ENCODE measurements at regions not wholly inside any gene's neighbourhood (a gene's known extent, or its start where the extent isn't known, plus 50 kb on each side); places are given as distances from the start of the nearest gene placed in this dataset.

DNA sequence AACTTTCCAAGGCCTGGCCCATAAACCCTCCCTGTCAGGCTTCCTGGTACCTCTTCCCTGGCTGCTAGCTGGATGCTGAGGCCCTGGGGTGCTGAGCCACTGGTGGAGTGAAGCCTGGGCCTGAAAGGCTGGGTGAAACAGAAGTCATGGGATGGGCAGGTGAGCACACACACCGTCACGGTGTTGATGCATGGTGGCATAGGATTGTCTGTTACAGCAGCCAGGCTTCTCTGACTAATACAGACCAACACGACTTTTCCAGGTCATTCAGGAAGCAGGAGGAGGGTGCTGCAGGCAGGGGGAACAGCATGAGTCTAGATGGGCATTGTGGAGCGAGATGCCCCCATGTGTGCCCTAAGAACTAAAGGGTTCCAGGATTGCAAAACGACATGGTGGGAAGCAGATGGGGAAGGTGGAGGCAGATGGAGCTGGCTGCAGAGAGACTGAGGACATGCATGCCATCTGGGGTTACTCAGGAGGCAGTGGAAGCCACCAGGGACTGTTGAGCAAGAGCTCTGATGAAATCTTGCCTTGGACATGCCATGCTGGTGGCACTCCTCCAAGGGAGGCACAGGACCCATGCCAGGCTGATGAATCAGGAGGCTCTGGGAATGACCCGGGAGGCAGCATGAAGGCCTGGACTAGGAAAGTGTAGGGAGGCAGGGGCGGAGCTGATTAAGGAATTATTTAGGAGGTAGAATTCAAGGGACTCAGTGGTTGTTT, 480.9 kb downstream of the TSN start:
- DNase-seq, result no peak

DNA sequence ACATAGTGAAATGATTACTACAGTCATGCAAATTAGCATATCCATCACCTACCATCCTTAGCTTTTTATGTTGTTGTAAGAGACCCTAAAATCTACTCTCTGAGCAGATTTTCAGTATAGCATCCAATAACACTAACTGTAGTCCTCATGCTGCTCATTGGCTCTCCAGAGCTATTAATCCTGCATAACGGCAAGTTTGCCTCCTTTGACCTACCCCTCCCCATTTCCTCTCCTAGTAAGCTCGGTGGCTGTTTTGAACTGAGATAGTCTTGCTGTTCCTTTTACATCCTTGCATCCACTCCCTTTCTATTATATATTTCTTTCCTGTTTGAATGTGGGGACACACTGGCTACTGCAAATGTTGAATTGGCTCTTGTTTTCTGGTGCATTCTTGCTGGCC, 481.5 kb downstream of the TSN start:
- no peak for DNase-seq

- no peak for DNase-seq
Measured at GRCh38 chr2:122237450-122237849, 482.0 kb downstream of the TSN start.

- DNase-seq, result no peak
Measured at GRCh38 chr2:122238006-122238559, 482.6 kb downstream of the TSN start.

DNA sequence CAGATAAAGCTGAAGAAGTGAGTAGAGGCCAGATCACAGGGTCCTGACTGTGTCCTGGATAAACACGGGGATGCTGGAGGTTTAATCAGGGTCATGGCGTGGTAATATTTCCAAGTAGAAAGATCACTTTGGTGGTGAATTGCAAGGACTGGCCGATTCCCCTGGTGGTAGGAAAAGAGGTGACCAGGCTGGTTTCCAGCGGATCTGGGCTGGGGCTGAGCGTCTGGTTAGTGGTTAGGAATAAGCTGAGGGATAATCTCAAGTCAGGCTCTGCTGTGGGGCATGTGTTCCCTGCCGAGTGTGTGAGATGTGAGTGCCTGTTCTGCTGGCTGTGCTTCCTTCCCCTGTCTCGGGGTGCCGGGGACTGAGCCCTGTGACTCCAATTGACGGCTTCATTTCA, 484.0 kb downstream of the TSN start:
- no peak for DNase-seq

DNA sequence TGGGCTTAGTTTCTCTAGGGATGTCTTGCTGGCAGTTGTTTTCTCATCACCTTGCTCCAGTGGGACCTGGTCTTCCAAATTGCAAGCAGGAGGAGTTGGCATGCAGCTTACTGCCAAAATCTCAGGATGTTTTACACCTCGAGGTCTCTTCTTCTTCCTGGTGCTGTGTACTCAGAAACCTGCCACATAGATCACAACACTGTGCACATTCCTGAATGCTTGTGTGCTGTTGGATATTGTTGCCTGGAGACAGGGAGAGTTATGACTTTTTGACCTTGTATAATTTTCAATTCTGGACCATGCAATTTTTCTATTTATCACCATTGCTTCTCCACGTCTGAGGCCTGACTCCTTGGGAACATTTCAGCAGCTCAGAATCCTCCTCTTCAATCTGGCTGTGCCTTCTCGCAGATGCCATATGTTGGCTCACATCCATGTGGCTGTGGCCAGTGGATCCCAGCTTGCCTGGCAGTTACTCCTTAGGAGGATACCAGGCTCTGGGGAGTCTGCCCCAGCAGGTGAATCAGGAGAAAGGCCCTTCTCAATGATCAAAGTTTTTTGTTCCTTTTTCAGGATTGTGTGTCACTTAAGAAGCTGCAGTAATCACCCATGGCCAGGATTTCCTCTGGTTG, 489.3 kb downstream of the TSN start:
- no peak for DNase-seq

GRCh38 chr2:122249673-122250072, 494.2 kb downstream of the TSN start:
- no peak for DNase-seq

- no peak for DNase-seq
Measured at GRCh38 chr2:122251158-122251557, 495.7 kb downstream of the TSN start.

DNA sequence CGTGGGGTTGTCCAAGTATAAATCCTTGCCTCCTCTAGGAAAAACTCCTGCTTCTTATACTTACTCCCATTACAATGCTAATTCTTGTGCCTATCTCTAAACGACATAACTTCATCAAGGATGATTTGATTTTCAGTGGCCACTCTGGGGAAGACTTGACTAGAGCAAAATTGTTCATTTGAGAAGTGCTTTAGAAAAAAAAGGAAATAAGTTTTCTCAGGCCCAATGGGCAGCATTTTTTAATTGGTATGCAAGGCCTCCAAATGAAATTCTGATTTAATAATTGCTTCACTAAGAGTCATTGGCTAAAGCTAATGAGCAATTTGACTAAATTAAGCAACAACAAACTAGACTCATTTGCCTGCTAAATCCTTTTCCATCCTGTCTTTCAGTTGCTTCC, 496.1 kb downstream of the TSN start:
- DNase-seq, result no peak

DNA sequence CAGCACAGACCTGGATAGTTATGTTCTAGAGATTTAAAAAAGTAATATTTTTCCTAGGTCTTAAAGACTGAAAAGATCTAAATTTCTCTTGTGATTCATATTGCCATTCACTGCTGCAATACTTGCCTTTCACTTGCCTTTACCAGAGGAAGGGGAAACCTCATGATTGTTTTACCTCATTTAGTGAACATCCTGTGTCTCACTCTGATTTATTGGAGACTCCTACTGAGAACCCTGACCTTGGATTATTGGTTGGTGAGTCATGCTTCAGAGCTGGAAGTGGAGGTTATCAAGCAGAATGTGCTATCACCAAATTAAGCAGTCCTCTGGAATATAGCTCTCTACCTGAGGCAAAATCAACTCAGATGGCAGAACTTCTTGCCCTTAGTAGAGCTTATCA, 500.5 kb downstream of the TSN start:
- no peak for DNase-seq

- no peak for DNase-seq
Measured at GRCh38 chr2:122261911-122262310, 506.5 kb downstream of the TSN start.

- no peak for DNase-seq
Measured at GRCh38 chr2:122263746-122264145, 508.3 kb downstream of the TSN start.

DNA sequence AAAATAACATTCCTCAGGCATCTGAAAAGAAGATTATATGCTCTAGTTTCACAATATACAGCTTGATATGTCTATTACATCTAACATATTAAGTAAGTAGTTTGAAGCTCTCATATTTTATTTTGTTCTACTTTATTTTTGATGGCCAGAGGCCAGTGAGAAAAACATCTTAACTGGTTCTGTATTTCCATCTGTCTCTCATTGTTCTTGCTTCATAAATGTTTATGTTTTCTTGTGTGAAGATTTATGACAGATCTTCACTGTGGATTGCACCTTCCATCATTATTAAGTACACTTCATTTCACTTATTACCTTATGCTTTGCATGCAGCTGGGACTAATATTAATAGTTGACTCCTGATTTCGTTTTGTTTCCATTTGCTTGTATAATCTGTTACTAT, 511.2 kb downstream of the TSN start:
- DNase-seq, result no peak

- no peak for DNase-seq
Measured at GRCh38 chr2:122267947-122268346, 512.5 kb downstream of the TSN start.

- DNase-seq, result no peak
Measured at GRCh38 chr2:122273785-122274419, 518.5 kb downstream of the TSN start.

GRCh38 chr2:122277956-122278355, 522.5 kb downstream of the TSN start:
- no peak for DNase-seq

GRCh38 chr2:122300758-122301157, 545.3 kb downstream of the TSN start:
- no peak for DNase-seq

GRCh38 chr2:122307763-122308162, 552.3 kb downstream of the TSN start:
- no peak for DNase-seq

- no peak for DNase-seq
Measured at GRCh38 chr2:122315306-122315705, 559.9 kb downstream of the TSN start.

GRCh38 chr2:122319539-122320132, 564.2 kb downstream of the TSN start:
- DNase-seq, result no peak

DNA sequence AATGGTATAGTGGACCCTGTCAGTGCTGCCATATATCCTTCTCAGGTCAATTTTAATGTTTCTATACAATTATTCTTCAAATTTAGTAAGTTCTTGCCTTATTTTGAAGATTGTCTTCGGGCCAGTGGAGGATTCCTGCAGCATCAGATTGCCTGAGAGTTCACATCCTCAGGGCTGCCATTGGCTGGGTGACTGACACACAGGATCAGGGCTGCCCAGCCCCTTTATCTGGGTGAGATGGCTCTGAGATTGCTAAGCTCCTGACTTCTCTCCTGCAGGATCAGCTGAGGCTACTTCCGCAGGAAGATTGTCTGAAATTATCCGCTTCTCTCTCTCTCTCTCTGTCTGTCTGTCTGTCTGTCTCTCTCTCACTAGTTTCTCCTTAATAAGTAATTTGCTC, 567.4 kb downstream of the TSN start:
- no peak for DNase-seq

- DNase-seq, result no peak
Measured at GRCh38 chr2:122323927-122324326, 568.5 kb downstream of the TSN start.

DNA sequence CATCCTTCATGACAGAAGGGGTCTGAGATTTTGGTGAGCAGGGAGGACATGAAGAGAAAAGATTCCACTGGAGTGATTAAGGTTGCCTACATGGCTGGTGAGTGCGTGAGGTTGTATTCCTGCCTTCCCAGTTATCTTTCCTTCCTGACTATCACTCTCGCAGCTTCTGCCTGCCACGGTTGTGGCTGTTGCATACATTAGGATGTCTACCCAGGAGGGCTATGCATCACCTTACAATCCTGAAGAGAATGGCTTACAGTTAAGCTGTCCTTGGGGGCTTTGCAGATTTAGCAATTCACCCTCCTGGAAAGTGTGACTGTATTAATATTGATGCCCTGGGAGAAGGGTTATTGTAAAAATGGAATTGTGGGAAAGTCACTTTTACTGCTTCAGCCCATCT, 571.0 kb downstream of the TSN start:
- no peak for DNase-seq

Measured in right kidney (tissue), 1 donor.